HEK293 (cell line): ENCODE measurements at regions not wholly inside any gene's neighbourhood (a gene's known extent, or its start where the extent isn't known, plus 50 kb on each side); places are given as distances from the start of the nearest gene placed in this dataset.

ENCODE experiments used
- YY1 ChIP-seq: fragments of 450-650 bp; formaldehyde crosslinking; IDR thresholded peaks from 2 replicates; pipeline ENCODE4 v1.5.1; 2018; ENCODE audit warnings: missing biosample characterization, missing genetic modification characterization
- TF ChIP-seq, protein P1 (sequence below): fragments of 450-650 bp; formaldehyde crosslinking; IDR thresholded peaks from 2 replicates; pipeline ENCODE4 v1.5.1; 2016; ENCODE audit warnings: missing biosample characterization, missing genetic modification characterization

DNA sequence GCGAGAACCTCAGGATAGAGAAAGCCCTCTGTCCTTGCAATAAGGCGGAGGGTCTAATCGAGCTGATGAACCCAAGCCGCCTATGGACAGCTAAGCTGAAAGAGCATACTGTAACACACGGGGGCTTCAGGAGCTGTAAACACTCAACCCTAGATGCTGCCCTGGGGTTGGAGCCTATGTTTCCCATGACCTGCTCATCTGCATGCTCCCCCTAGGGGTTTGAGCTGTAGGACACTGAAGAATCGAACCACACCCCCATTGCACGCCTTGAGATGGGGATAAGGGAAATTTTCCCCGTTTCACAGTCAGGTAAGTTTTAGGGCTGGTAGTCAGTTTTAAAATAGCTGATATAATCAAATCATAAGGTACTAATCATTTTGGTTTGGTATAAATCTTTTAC lies 675.6 kb upstream of the CDH8 start:
- TF ChIP-seq YY1 (tag by site-specific recombination) = no peak
- TF ChIP-seq, protein P1, sequence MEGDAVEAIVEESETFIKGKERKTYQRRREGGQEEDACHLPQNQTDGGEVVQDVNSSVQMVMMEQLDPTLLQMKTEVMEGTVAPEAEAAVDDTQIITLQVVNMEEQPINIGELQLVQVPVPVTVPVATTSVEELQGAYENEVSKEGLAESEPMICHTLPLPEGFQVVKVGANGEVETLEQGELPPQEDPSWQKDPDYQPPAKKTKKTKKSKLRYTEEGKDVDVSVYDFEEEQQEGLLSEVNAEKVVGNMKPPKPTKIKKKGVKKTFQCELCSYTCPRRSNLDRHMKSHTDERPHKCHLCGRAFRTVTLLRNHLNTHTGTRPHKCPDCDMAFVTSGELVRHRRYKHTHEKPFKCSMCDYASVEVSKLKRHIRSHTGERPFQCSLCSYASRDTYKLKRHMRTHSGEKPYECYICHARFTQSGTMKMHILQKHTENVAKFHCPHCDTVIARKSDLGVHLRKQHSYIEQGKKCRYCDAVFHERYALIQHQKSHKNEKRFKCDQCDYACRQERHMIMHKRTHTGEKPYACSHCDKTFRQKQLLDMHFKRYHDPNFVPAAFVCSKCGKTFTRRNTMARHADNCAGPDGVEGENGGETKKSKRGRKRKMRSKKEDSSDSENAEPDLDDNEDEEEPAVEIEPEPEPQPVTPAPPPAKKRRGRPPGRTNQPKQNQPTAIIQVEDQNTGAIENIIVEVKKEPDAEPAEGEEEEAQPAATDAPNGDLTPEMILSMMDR (tag by site-specific recombination) = no peak
